GM12878 (cell line): ENCODE measurements at regions not wholly inside any gene's neighbourhood (a gene's known extent, or its start where the extent isn't known, plus 50 kb on each side); places are given as distances from the start of the nearest gene placed in this dataset.

Experiments
- ATAC-seq: fragments of 200-7000 bp; cut with Tn5 transposase; 3 replicates; pipeline ENCODE4 v1.9.1; 2020; ENCODE audit warnings: mild to moderate bottlenecking, moderate library complexity
- BruUV-seq: library from RNA; stranded (reverse); fragments of 400-500 nt; replicated peaks from 2 replicates; lab custom pipeline; 2021; lab: Mats Ljungman, UMichigan
- CTCF ChIA-PET: fragments of 300-600 bp; sonication (Branson Sonifier 250); formaldehyde crosslinking; extraction: SDS; loops from one replicate; lab custom pipeline; 2021; ENCODE audit warnings: inconsistent platforms; lab: Yijun Ruan, JAX
- POLR2A ChIA-PET: fragments of 350-600 bp; formaldehyde crosslinking; extraction: SDS; loops from one replicate; lab custom pipeline; 2021; ENCODE audit warnings: inconsistent platforms; lab: Charles Lee
- RAD21 ChIA-PET: fragments of 300-600 bp; sonication (Branson Sonifier 250); formaldehyde crosslinking; loops from one replicate; lab custom pipeline; 2023; ENCODE audit warnings: antibody characterized with exemption; ENCODE audit not compliant: unreplicated experiment; lab: Charles Lee
- SMC1A ChIA-PET: fragments of 300-600 bp; sonication (Branson Sonifier 250); formaldehyde crosslinking; loops from one replicate; lab custom pipeline; 2023; ENCODE audit not compliant: unreplicated experiment, uncharacterized antibody; lab: Charles Lee
- DNase-seq: peaks from one replicate; pipeline ENCODE4 v3.0.0-alpha.2; 2011; ENCODE audit warnings: low read depth, low spot score
- FAIRE-seq: peaks from 3 replicates; lab custom pipeline; 2011; peaks lifted over from hg19 to GRCh38; lab: Jason Lieb, UNC
- H2AFZ ChIP-seq: 2 replicates; pipeline ENCODE4 v1.6.0; 2011; ENCODE audit warnings: low read depth, low read length, control low read depth; ENCODE audit not compliant: control insufficient read depth
- H3K27ac ChIP-seq: 2 replicates; pipeline ENCODE4 v1.5.1; 2011; ENCODE audit warnings: control low read depth; ENCODE audit not compliant: control insufficient read depth, insufficient read depth
- H3K27me3 ChIP-seq, 2 experiments: replicated peaks in 1 of 2; 2 replicates each; pipeline versions ENCODE4 v1.6.0 to v1.6.1; 2011; ENCODE audit warnings: low read length in 1 of 2; ENCODE audit not compliant: control insufficient read depth in 2 of 2, insufficient read depth in 2 of 2
- H3K36me3 ChIP-seq, 2 experiments: 2 replicates each; pipeline ENCODE4 v1.5.1; 2011; ENCODE audit warnings: low read length in 1 of 2; ENCODE audit not compliant: control insufficient read depth in 2 of 2, insufficient read depth in 2 of 2
- H3K4me1 ChIP-seq: 2 replicates; pipeline ENCODE4 v1.6.1; 2011; ENCODE audit warnings: mild to moderate bottlenecking, low read length, moderate library complexity, mixed read lengths; ENCODE audit not compliant: control insufficient read depth, insufficient read depth
- H3K4me2 ChIP-seq: 2 replicates; pipeline ENCODE4 v1.6.0; 2011; ENCODE audit warnings: control low read depth; ENCODE audit not compliant: control insufficient read depth, insufficient read depth
- H3K4me3 ChIP-seq: fragments of 200-600 bp; sonication (generic); 2 replicates; pipeline ENCODE4 v1.5.1; 2016
- H3K79me2 ChIP-seq: 2 replicates; pipeline ENCODE4 v1.6.0; 2011; ENCODE audit warnings: low read length; ENCODE audit not compliant: control insufficient read depth, insufficient read depth
- H3K9ac ChIP-seq: 2 replicates; pipeline ENCODE4 v1.8.0; 2011; ENCODE audit warnings: low read length, control low read depth, mixed read lengths; ENCODE audit not compliant: control insufficient read depth, insufficient read depth
- H3K9me3 ChIP-seq: replicated peaks from 3 replicates; pipeline ENCODE4 v1.5.1; 2011; ENCODE audit warnings: mild to moderate bottlenecking, low read length; ENCODE audit not compliant: control insufficient read depth, insufficient read depth
- H4K20me1 ChIP-seq: 2 replicates; pipeline ENCODE4 v1.6.0; 2011; ENCODE audit not compliant: control insufficient read depth, insufficient read depth
- GABPA ChIP-seq: IDR thresholded peaks from 2 replicates; pipeline ENCODE4 v1.6.1; 2014; ENCODE audit warnings: antibody characterized with exemption, low read depth, mild to moderate bottlenecking, inconsistent platforms
- IKZF2 ChIP-seq, 2 experiments: fragments of 450-650 bp; IDR thresholded peaks; 2 replicates each; pipeline ENCODE4 v1.6.1; 2017; ENCODE audit warnings: mild to moderate bottlenecking in 2 of 2, moderate library complexity in 2 of 2
- MEF2A ChIP-seq: IDR thresholded peaks from 2 replicates; pipeline ENCODE4 v1.6.1; 2011; ENCODE audit warnings: low read depth, mild to moderate bottlenecking, low read length, moderate library complexity; ENCODE audit not compliant: insufficient read depth
- MTA2 ChIP-seq: fragments of 450-650 bp; IDR thresholded peaks from 2 replicates; pipeline ENCODE4 v1.6.1; 2016; ENCODE audit warnings: low read depth, mild to moderate bottlenecking, moderate library complexity
- NFIC ChIP-seq: IDR thresholded peaks from 2 replicates; pipeline ENCODE4 v1.6.1; 2012; ENCODE audit warnings: low read depth, mild to moderate bottlenecking, inconsistent platforms, low read length, moderate library complexity
- NFXL1 ChIP-seq: fragments of 450-650 bp; IDR thresholded peaks from 2 replicates; pipeline ENCODE4 v1.6.1; 2017; ENCODE audit warnings: antibody characterized with exemption, mild to moderate bottlenecking, borderline replicate concordance
- NFYB ChIP-seq: IDR thresholded peaks from 2 replicates; pipeline ENCODE4 v1.6.1; 2011; ENCODE audit warnings: low read depth, mild to moderate bottlenecking, low read length, improper control_type of control experiment, moderate library complexity; ENCODE audit not compliant: insufficient read depth
- PAX5 ChIP-seq: IDR thresholded peaks from 2 replicates; pipeline ENCODE4 v1.6.1; 2011; ENCODE audit warnings: low read depth, low read length, borderline replicate concordance
- SUPT20H ChIP-seq: IDR thresholded peaks from 2 replicates; pipeline ENCODE4 v1.6.1; 2011; ENCODE audit warnings: low read depth, mild to moderate bottlenecking, low read length, moderate library complexity, borderline replicate concordance; ENCODE audit not compliant: control insufficient read depth
- TAF1 ChIP-seq: IDR thresholded peaks from 2 replicates; pipeline ENCODE4 v1.6.1; 2011; ENCODE audit warnings: mild to moderate bottlenecking, low read depth, low read length, borderline replicate concordance
- TBL1XR1 ChIP-seq: IDR thresholded peaks from 2 replicates; pipeline ENCODE4 v1.6.1; 2012; ENCODE audit warnings: low read depth, low read length, improper control_type of control experiment
- TCF3 ChIP-seq: IDR thresholded peaks from 2 replicates; pipeline ENCODE4 v1.6.1; 2012; ENCODE audit warnings: low read depth, mild to moderate bottlenecking, low read length, borderline replicate concordance; ENCODE audit not compliant: insufficient read depth
- TCF7 ChIP-seq: IDR thresholded peaks from 2 replicates; pipeline ENCODE4 v1.6.1; 2014; ENCODE audit warnings: antibody characterized with exemption, borderline replicate concordance
- WGBS: methylation state at CpG from one replicate; pipeline ENCODE4 v1.1.6; 2016; ENCODE audit warnings: low lambda C conversion rate; ENCODE audit not compliant: insufficient replicate concordance, insufficient coverage; ENCODE audit errors: missing lambda C conversion rate; 5-methylcytosine and 5-hydroxymethylcytosine counted together
- in situ Hi-C: fragments of 300-500 bp; cut with MboI; formaldehyde crosslinking; loops from 9 replicates; pipeline ENCODE4 v1.14.3; 2018; ENCODE audit warnings: mixed read lengths
- intact Hi-C: fragments of 100-400 bp; cut with micrococcal nuclease; formaldehyde crosslinking; loops from one replicate; pipeline ENCODE4 v1.14.2; 2022; ENCODE audit not compliant: unreplicated experiment
- TF ChIP-seq, protein P1 (sequence below): IDR thresholded peaks from 2 replicates; pipeline ENCODE4 v1.6.1; 2011; ENCODE audit warnings: borderline replicate concordance, low read depth, mild to moderate bottlenecking, moderate library complexity, mixed read lengths, low read length; ENCODE audit not compliant: insufficient read depth; ENCODE audit errors: extremely low read length
- TF ChIP-seq, protein P2 (sequence below): IDR thresholded peaks from 2 replicates; pipeline ENCODE4 v1.6.1; 2012; ENCODE audit warnings: low read depth, low read length, improper control_type of control experiment
- TF ChIP-seq, protein P3 (sequence below): fragments of 450-650 bp; IDR thresholded peaks from 2 replicates; pipeline ENCODE4 v1.6.1; 2017; ENCODE audit warnings: mild to moderate bottlenecking, moderate library complexity
- TF ChIP-seq, protein P4 (sequence below): fragments of 450-650 bp; IDR thresholded peaks from 2 replicates; pipeline ENCODE4 v1.6.1; 2017; ENCODE audit warnings: antibody characterized with exemption, mild to moderate bottlenecking, moderate library complexity

DNA sequence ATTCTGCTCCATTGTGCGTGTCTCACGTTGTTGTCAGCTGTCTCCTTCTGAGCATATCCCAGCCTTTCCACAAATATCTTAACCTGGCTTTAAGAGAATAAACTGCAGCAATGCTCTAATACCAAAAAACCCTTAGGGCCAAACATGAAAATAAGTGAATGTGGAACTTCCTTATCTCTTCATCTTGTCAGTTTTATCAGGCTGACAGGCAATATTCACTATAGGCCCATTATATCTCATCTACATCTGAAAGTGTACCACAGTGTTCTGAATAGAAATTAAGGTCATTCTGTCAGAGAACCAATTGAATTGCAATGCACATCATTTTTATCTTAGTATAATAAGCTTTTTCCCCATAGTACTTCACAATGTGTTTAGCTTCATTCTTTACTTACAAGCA lies 933.1 kb upstream of the FBXO33 start:
- POLR2A ChIA-PET, result no interaction called here
- 90% methylated on average over 2 of the region's 2 CpGs for WGBS
- no peaks in the 10 kb centered on the region for H3K9me3 ChIP-seq
- H3K4me1 ChIP-seq, result no peaks in the 10 kb centered on the region
- SMC1A ChIA-PET, result no interaction called here
- no peak overlapping the region for H2AFZ ChIP-seq
- intact Hi-C loops, result no loop called here
- H3K9ac ChIP-seq, result no peak overlapping the region
- FAIRE-seq, result no peak
- in situ Hi-C loops, result no loop called here
- no peaks in the 10 kb centered on the region for H3K27me3 ChIP-seq
- DNase-seq, result no peak
- H3K79me2 ChIP-seq, result no peaks in the 10 kb centered on the region
- no TSS peak for BruUV-seq
- RAD21 ChIA-PET, result no interaction called here
- no peak for ATAC-seq
- no peaks in the 10 kb centered on the region for H4K20me1 ChIP-seq
- CTCF ChIA-PET, result no interaction called here
- no peaks in the 10 kb centered on the region for H3K36me3 ChIP-seq
- H3K4me3 ChIP-seq, result no peak overlapping the region
- no peak overlapping the region for H3K4me2 ChIP-seq
- no peak overlapping the region for H3K27ac ChIP-seq
- TF ChIP-seq, protein P1, sequence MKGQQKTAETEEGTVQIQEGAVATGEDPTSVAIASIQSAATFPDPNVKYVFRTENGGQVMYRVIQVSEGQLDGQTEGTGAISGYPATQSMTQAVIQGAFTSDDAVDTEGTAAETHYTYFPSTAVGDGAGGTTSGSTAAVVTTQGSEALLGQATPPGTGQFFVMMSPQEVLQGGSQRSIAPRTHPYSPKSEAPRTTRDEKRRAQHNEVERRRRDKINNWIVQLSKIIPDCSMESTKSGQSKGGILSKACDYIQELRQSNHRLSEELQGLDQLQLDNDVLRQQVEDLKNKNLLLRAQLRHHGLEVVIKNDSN, result no peak
- TF ChIP-seq NFXL1 (no peak), MTA2 (no peak), TBL1XR1 (no peak), MEF2A (no peak), IKZF2 (IDR thresholded peaks at IDR 0.05) (no peak), PAX5 (no peak), TAF1 (no peak), NFIC (no peak), SUPT20H (no peak), TCF7 (no peak), NFYB (no peak), GABPA (no peak), TCF3 (no peak)
- TF ChIP-seq, protein P2, sequence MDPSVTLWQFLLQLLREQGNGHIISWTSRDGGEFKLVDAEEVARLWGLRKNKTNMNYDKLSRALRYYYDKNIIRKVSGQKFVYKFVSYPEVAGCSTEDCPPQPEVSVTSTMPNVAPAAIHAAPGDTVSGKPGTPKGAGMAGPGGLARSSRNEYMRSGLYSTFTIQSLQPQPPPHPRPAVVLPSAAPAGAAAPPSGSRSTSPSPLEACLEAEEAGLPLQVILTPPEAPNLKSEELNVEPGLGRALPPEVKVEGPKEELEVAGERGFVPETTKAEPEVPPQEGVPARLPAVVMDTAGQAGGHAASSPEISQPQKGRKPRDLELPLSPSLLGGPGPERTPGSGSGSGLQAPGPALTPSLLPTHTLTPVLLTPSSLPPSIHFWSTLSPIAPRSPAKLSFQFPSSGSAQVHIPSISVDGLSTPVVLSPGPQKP, result no peak
- TF ChIP-seq, protein P3, sequence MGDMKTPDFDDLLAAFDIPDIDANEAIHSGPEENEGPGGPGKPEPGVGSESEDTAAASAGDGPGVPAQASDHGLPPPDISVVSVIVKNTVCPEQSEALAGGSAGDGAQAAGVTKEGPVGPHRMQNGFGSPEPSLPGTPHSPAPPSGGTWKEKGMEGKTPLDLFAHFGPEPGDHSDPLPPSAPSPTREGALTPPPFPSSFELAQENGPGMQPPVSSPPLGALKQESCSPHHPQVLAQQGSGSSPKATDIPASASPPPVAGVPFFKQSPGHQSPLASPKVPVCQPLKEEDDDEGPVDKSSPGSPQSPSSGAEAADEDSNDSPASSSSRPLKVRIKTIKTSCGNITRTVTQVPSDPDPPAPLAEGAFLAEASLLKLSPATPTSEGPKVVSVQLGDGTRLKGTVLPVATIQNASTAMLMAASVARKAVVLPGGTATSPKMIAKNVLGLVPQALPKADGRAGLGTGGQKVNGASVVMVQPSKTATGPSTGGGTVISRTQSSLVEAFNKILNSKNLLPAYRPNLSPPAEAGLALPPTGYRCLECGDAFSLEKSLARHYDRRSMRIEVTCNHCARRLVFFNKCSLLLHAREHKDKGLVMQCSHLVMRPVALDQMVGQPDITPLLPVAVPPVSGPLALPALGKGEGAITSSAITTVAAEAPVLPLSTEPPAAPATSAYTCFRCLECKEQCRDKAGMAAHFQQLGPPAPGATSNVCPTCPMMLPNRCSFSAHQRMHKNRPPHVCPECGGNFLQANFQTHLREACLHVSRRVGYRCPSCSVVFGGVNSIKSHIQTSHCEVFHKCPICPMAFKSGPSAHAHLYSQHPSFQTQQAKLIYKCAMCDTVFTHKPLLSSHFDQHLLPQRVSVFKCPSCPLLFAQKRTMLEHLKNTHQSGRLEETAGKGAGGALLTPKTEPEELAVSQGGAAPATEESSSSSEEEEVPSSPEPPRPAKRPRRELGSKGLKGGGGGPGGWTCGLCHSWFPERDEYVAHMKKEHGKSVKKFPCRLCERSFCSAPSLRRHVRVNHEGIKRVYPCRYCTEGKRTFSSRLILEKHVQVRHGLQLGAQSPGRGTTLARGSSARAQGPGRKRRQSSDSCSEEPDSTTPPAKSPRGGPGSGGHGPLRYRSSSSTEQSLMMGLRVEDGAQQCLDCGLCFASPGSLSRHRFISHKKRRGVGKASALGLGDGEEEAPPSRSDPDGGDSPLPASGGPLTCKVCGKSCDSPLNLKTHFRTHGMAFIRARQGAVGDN, result no peak
- TF ChIP-seq, protein P4, sequence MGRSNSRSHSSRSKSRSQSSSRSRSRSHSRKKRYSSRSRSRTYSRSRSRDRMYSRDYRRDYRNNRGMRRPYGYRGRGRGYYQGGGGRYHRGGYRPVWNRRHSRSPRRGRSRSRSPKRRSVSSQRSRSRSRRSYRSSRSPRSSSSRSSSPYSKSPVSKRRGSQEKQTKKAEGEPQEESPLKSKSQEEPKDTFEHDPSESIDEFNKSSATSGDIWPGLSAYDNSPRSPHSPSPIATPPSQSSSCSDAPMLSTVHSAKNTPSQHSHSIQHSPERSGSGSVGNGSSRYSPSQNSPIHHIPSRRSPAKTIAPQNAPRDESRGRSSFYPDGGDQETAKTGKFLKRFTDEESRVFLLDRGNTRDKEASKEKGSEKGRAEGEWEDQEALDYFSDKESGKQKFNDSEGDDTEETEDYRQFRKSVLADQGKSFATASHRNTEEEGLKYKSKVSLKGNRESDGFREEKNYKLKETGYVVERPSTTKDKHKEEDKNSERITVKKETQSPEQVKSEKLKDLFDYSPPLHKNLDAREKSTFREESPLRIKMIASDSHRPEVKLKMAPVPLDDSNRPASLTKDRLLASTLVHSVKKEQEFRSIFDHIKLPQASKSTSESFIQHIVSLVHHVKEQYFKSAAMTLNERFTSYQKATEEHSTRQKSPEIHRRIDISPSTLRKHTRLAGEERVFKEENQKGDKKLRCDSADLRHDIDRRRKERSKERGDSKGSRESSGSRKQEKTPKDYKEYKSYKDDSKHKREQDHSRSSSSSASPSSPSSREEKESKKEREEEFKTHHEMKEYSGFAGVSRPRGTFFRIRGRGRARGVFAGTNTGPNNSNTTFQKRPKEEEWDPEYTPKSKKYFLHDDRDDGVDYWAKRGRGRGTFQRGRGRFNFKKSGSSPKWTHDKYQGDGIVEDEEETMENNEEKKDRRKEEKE, result no peak
